ENCODE measurements at regions not wholly inside any gene's neighbourhood (a gene's known extent, or its start where the extent isn't known, plus 50 kb on each side); places are given as distances from the start of the nearest gene placed in this dataset.
"Not testable (repeated sequence)": the region's sequence is repeated elsewhere in the genome, so short reads cannot be mapped to it uniquely, and the experiment has no call there.

- Histone ChIP-seq H3K9me3 (no peaks in the 10 kb centered on the region), H3K36me3 (no peaks in the 10 kb centered on the region), H3K4me3 (no peak overlapping the region), H3K27me3 (no peaks in the 10 kb centered on the region), H3K27ac (no peak overlapping the region), H3K4me1 (no peaks in the 10 kb centered on the region)
- no peak for TF ChIP-seq CTCF (IDR thresholded peaks at IDR 0.05)
- no peak for DNase-seq (ENCODE audit: low spot score)
Observed at GRCh38 chr11:100592619-100593260, 94.3 kb upstream of the ARHGAP42 start.

GRCh38 chr11:100593291-100593690, 93.8 kb upstream of the ARHGAP42 start:
- no peaks in the 10 kb centered on the region for H3K4me1 ChIP-seq
- no peak overlapping the region for H3K27ac ChIP-seq
- no peaks in the 10 kb centered on the region for H3K27me3 ChIP-seq
- H3K4me3 ChIP-seq = no peak overlapping the region
- DNase-seq (ENCODE audit: low spot score) = no peak
- TF ChIP-seq CTCF (IDR thresholded peaks at IDR 0.05) = no peak
- no peaks in the 10 kb centered on the region for H3K36me3 ChIP-seq
- no peaks in the 10 kb centered on the region for H3K9me3 ChIP-seq

- no peaks in the 10 kb centered on the region for H3K4me1 ChIP-seq
- no peak overlapping the region for H3K27ac ChIP-seq
- no peak overlapping the region for H3K4me3 ChIP-seq
- H3K36me3 ChIP-seq = no peaks in the 10 kb centered on the region
- TF ChIP-seq CTCF (IDR thresholded peaks at IDR 0.05) = no peak
- no peaks in the 10 kb centered on the region for H3K9me3 ChIP-seq
- DNase-seq (ENCODE audit: low spot score) = no peak
- H3K27me3 ChIP-seq = no peaks in the 10 kb centered on the region
Observed at GRCh38 chr11:100594320-100594719, 92.8 kb upstream of the ARHGAP42 start.

GRCh38 chr11:100600941-100601340, 86.1 kb upstream of the ARHGAP42 start:
- TF ChIP-seq CTCF (IDR thresholded peaks at IDR 0.05) = no peak
- H3K9me3 ChIP-seq = no peaks in the 10 kb centered on the region
- no peak overlapping the region for H3K4me3 ChIP-seq
- no peak for DNase-seq (ENCODE audit: low spot score)
- H3K27me3 ChIP-seq = no peaks in the 10 kb centered on the region
- H3K36me3 ChIP-seq = no peaks in the 10 kb centered on the region
- no peaks in the 10 kb centered on the region for H3K4me1 ChIP-seq
- H3K27ac ChIP-seq = no peak overlapping the region

- Histone ChIP-seq H3K4me3 (no peak overlapping the region), H3K27me3 (no peaks in the 10 kb centered on the region), H3K27ac (no peak overlapping the region), H3K9me3 (no peaks in the 10 kb centered on the region), H3K36me3 (no peaks in the 10 kb centered on the region), H3K4me1 (no peaks in the 10 kb centered on the region)
- no peak for DNase-seq (ENCODE audit: low spot score)
- TF ChIP-seq CTCF (IDR thresholded peaks at IDR 0.05) = no peak
Observed at GRCh38 chr11:100602716-100603115, 84.4 kb upstream of the ARHGAP42 start.

GRCh38 chr11:100607761-100608160, 79.3 kb upstream of the ARHGAP42 start:
- H3K27me3 ChIP-seq; H3K4me1 ChIP-seq; H3K9me3 ChIP-seq; H3K4me3 ChIP-seq; DNase-seq (ENCODE audit: low spot score); H3K36me3 ChIP-seq; H3K27ac ChIP-seq: not testable (repeated sequence)
